ENCODE measurements at regions not wholly inside any gene's neighbourhood (a gene's known extent, or its start where the extent isn't known, plus 50 kb on each side); places are given as distances from the start of the nearest gene placed in this dataset.
"Not testable (repeated sequence)": the region's sequence is repeated elsewhere in the genome, so short reads cannot be mapped to it uniquely, and the experiment has no call there.

GRCh38 chr9:30524311-30524710, 1860.1 kb upstream of the ACO1 start:
- DNase-seq (ENCODE audit: low spot score): no peak

- no peak for DNase-seq (ENCODE audit: low spot score)
Measured at GRCh38 chr9:30534455-30534854, 1850.0 kb upstream of the ACO1 start.

- DNase-seq (ENCODE audit: low spot score): no peak
Measured at GRCh38 chr9:30534896-30535295, 1849.5 kb upstream of the ACO1 start.

GRCh38 chr9:30536494-30536893, 1847.9 kb upstream of the ACO1 start:
- DNase-seq (ENCODE audit: low spot score): no peak

GRCh38 chr9:30539696-30540095, 1844.7 kb upstream of the ACO1 start:
- DNase-seq (ENCODE audit: low spot score): not testable (repeated sequence)

- no peak for DNase-seq (ENCODE audit: low spot score)
Measured at GRCh38 chr9:30574355-30575151, 1809.9 kb upstream of the ACO1 start.

GRCh38 chr9:30575218-30575617, 1809.2 kb upstream of the ACO1 start:
- no peak for DNase-seq (ENCODE audit: low spot score)

GRCh38 chr9:30575691-30576090, 1808.8 kb upstream of the ACO1 start:
- no peak for DNase-seq (ENCODE audit: low spot score)

- DNase-seq (ENCODE audit: low spot score): no peak
Measured at GRCh38 chr9:30579810-30580209, 1804.6 kb upstream of the ACO1 start.

- DNase-seq (ENCODE audit: low spot score): no peak
Measured at GRCh38 chr9:30582240-30582639, 1802.2 kb upstream of the ACO1 start.

- DNase-seq (ENCODE audit: low spot score): no peak
Measured at GRCh38 chr9:30584559-30584958, 1799.9 kb upstream of the ACO1 start.

GRCh38 chr9:30591461-30591860, 1793.0 kb upstream of the ACO1 start:
- no peak for DNase-seq (ENCODE audit: low spot score)

GRCh38 chr9:30597608-30598007, 1786.8 kb upstream of the ACO1 start:
- DNase-seq (ENCODE audit: low spot score): no peak

GRCh38 chr9:30605936-30606335, 1778.5 kb upstream of the ACO1 start:
- DNase-seq (ENCODE audit: low spot score): no peak

GRCh38 chr9:30609713-30610112, 1774.7 kb upstream of the ACO1 start:
- DNase-seq (ENCODE audit: low spot score): no peak

- DNase-seq (ENCODE audit: low spot score): not testable (repeated sequence)
Measured at GRCh38 chr9:30616782-30617181, 1767.7 kb upstream of the ACO1 start.

- no peak for DNase-seq (ENCODE audit: low spot score)
Measured at GRCh38 chr9:30622561-30622960, 1761.9 kb upstream of the ACO1 start.

GRCh38 chr9:30628915-30629567, 1755.4 kb upstream of the ACO1 start:
- DNase-seq (ENCODE audit: low spot score): no peak

- no peak for DNase-seq (ENCODE audit: low spot score)
Measured at GRCh38 chr9:30630459-30630858, 1754.0 kb upstream of the ACO1 start.

- DNase-seq (ENCODE audit: low spot score): not testable (repeated sequence)
Measured at GRCh38 chr9:30646639-30647038, 1737.8 kb upstream of the ACO1 start.

- no peak for DNase-seq (ENCODE audit: low spot score)
Measured at GRCh38 chr9:30661925-30662324, 1722.5 kb upstream of the ACO1 start.

- no peak for DNase-seq (ENCODE audit: low spot score)
Measured at GRCh38 chr9:30670805-30671562, 1713.5 kb upstream of the ACO1 start.

GRCh38 chr9:30673132-30673531, 1711.3 kb upstream of the ACO1 start:
- peak; percentile 21 for DNase-seq (ENCODE audit: low spot score)
